NB4 (cell line): ENCODE measurements at regions not wholly inside any gene's neighbourhood (a gene's known extent, or its start where the extent isn't known, plus 50 kb on each side); places are given as distances from the start of the nearest gene placed in this dataset.
A peak's percentile ranks its signal among the peaks of the same experiment; 100 is the strongest.
"Not testable (repeated sequence)": the region's sequence is repeated elsewhere in the genome, so short reads cannot be mapped to it uniquely, and the experiment has no call there.

Experiments
- DNase-seq: peaks from one replicate; pipeline ENCODE4 v3.0.0; 2010; ENCODE audit warnings: low read depth
- H3K4me3 ChIP-seq: one replicate; pipeline ENCODE4 v1.5.1; 2011; ENCODE audit warnings: mild to moderate bottlenecking, low read depth, low read length, moderate library complexity
- TF ChIP-seq, protein P1 (sequence below): IDR thresholded peaks from one replicate; pipeline ENCODE4 v1.5.1; 2012; ENCODE audit warnings: low read depth, low read length
- TF ChIP-seq, protein P2 (sequence below): IDR thresholded peaks from 2 replicates; pipeline ENCODE4 v1.6.1; 2011; ENCODE audit warnings: low read depth, low read length

DNA sequence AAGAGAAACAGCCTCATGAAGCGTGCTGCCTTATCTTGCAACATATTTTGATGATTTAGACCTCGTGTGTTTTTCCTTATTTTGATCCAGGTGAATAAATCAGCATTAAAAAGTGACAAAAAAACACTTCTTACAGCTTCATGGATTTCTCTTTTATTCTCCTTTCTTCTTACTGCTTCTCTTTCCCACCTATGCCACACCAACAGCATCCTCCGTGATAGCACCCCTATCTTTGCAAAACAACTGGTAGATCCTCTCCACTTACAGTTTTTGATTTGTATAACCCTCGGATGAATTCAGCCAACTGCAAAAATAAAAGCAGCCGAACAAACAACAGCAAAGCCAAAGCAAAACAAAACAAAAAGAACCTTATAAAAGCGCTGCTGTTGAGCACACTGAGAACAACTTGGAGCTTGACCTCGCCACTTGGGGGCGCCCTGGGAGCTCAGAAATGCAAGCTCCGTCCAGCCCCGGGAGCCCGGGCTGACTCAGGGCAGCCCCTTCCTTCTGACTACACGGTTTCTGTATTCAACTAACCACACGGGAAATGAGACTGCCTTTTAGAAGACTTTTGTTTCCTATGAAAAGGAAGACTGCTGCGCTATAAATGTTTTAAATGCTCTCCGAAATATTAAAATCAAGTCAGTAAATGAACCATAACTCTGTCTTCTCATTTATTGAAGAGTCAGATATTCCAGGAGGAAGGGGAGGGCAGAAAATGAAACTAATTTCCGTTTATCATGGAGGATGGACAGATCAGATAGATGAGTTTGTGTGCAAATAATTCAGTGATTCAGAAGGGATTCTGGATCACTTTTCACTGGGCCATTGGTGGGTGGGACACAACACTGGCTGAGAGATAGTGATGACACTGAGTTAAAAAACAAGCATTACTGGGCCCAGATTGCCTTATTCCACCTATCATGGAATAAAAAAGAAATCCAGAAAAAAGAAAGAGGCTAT is 186.8 kb downstream of the ATP6V0E2 start:
- not testable (repeated sequence) for H3K4me3 ChIP-seq, DNase-seq
- TF ChIP-seq, protein P1, sequence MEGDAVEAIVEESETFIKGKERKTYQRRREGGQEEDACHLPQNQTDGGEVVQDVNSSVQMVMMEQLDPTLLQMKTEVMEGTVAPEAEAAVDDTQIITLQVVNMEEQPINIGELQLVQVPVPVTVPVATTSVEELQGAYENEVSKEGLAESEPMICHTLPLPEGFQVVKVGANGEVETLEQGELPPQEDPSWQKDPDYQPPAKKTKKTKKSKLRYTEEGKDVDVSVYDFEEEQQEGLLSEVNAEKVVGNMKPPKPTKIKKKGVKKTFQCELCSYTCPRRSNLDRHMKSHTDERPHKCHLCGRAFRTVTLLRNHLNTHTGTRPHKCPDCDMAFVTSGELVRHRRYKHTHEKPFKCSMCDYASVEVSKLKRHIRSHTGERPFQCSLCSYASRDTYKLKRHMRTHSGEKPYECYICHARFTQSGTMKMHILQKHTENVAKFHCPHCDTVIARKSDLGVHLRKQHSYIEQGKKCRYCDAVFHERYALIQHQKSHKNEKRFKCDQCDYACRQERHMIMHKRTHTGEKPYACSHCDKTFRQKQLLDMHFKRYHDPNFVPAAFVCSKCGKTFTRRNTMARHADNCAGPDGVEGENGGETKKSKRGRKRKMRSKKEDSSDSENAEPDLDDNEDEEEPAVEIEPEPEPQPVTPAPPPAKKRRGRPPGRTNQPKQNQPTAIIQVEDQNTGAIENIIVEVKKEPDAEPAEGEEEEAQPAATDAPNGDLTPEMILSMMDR, result peak; percentile 10

DNA sequence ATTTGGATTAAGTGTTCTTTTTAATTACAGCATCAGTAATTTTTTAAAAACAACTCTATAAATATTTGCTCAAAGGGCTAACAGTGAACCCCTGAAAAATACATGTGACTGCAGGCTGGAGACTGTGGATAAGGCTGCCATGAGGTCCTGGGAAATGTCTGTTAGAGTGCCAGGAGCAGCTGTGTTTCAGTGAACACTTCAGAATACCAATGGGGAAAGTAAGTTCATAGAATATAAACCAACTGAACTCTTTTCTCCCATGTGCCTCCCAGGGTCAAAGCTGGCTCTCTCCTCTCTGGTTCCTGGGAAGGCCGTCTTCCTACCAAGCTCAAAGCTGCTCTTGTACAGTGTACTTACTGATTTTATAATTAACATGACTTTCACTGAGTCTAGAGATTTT is 189.4 kb downstream of the ATP6V0E2 start:
- not testable (repeated sequence) for DNase-seq, H3K4me3 ChIP-seq

GRCh38 chr7:150069555-150070313 is 196.0 kb downstream of the ATP6V0E2 start:
- not testable (repeated sequence) for DNase-seq, H3K4me3 ChIP-seq

GRCh38 chr7:150077543-150077942 is 203.8 kb downstream of the ATP6V0E2 start:
- not testable (repeated sequence) for H3K4me3 ChIP-seq
- peak; percentile 12 for DNase-seq

DNA sequence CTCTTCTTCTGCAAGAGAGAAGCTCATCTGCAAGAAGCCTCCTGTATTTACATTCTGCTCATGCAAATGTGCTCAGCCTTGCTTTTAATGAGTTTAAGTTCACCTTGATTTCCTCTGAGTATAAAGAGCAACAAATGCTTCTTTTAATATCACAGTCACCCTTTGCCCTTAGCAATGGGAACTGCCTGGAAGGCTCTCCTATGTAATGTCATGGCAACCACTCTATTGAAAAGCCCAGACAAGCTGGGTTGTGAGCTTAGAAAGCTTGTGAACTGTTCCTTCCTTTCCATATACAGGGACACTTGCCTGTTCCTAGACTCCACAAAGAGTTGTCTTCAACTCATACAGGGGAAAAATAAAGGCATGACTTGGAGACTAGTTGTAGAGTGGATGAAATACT is 208.1 kb downstream of the ATP6V0E2 start:
- DNase-seq, H3K4me3 ChIP-seq: not testable (repeated sequence)

DNA sequence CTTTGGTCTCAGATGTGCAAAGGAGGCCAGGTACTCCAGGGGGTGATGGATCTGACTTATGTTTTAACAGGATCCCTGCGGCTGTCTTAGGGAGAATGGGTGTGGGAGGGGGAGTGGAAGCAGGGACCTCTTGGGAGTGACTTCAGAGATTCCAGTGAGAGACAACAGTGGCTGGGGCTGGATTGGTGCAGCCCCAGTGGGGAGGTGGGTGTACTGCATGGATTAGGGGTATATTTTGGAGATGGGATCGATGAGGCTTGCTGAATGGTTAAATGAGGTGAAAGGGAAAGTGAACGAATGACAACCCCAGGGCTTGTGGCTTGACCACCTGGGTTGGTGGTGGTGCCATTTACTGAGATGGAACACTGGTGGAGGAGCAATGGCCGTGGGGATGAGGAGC is 211.0 kb downstream of the ATP6V0E2 start:
- DNase-seq, H3K4me3 ChIP-seq: not testable (repeated sequence)

- H3K4me3 ChIP-seq, result not testable (repeated sequence)
- peak; percentile 60 for DNase-seq
These were observed 213.7 kb downstream of the ATP6V0E2 start for GRCh38 chr7:150087478-150087877.

DNA sequence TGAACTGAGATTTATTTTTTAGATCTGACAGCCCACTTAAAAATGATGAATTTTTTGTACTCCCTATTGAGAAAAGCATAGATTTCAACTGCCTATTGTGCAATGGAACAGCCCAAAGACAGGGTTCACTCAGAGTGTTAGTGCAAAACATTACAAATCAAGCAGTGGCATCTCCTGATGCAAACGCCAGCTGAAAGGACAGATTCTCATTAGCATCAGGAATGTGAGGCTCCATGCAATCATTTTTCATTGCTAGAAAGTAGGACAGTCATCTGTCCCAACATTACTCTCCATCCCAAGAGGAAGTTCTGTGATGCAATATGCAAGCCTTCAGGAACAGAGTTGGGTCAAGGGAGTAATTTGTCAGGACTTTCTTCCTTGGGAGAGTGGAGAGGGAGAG is 215.4 kb downstream of the ATP6V0E2 start:
- not testable (repeated sequence) for H3K4me3 ChIP-seq, DNase-seq

GRCh38 chr7:150090776-150091175 is 217.0 kb downstream of the ATP6V0E2 start:
- DNase-seq, H3K4me3 ChIP-seq: not testable (repeated sequence)

GRCh38 chr7:150093897-150094296 is 220.1 kb downstream of the ATP6V0E2 start:
- not testable (repeated sequence) for H3K4me3 ChIP-seq, DNase-seq
- TF ChIP-seq, protein P2, sequence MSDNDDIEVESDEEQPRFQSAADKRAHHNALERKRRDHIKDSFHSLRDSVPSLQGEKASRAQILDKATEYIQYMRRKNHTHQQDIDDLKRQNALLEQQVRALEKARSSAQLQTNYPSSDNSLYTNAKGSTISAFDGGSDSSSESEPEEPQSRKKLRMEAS, result 0 out of 2 replicates have a peak, but pooled peaks have one; percentile 9

- not testable (repeated sequence) for H3K4me3 ChIP-seq
- peak; percentile 81 for DNase-seq
These were observed 222.6 kb downstream of the ATP6V0E2 start for GRCh38 chr7:150096213-150096994.

- H3K4me3 ChIP-seq, DNase-seq: not testable (repeated sequence)
These were observed 224.6 kb upstream of the LRRC61 start for GRCh38 chr7:150098592-150098991.

GRCh38 chr7:150101282-150101681 is 221.9 kb upstream of the LRRC61 start:
- not testable (repeated sequence) for DNase-seq, H3K4me3 ChIP-seq

DNA sequence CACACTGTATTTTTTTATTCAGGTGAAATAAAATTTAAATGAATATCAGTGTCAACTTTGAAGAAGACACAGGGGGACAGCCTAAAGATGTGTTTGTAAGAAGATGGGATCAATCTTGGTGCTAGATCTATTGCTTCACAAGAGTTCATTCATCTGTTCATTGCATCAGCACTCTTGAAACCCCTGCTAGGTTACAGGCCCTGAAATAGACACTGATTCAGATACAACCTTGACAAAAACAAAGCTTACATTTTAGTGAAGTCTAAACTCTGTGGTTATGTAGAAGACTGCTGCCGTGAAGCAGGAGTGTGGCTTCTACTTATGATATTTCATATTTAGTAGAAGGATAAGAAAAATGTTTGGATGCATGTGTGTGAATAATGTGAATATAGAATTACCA is 215.9 kb upstream of the LRRC61 start:
- not testable (repeated sequence) for H3K4me3 ChIP-seq, DNase-seq

DNA sequence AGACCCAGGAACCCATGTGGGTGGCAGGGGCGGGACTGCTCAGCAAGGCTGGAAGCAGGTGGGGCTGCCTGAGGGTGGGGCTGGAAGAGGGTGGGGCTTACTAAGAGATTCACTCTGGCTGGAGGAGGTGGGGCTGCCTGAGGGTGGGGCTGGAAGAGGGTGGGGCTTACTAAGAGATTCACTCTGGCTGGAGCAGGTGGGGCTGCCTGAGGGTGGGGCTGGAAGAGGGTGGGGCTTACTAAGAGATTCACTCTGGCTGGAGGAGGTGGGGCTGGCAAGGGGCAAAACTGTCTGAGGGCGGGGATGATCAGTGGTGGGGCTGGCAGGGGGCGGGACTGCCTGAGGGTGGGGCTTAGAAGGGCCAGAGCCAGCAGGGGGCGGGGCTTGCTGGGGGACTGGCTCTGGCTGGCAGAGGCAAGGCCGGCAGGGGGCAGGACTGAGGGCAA is 212.8 kb upstream of the LRRC61 start:
- DNase-seq, result peak; percentile 65
- H3K4me3 ChIP-seq, result not testable (repeated sequence)

DNA sequence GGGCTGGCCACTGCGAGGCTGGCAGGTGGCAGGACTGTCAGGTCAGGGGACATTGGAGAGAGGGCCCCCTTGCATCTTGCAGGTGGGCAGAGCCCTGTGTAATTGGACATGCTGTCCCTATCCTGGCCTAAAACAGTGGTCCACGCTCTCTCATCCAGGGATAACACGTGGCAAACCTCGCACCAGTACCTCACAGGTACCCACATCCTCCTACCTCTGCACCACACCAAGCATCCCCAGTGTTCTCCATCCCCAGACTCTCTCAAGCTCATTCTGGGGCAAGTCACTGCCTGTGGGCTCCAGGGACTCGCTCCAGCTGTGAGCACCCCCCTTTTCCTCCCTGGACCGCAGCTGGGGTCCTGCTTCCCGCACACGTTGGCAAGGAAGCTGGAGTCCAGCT is 212.3 kb upstream of the LRRC61 start:
- not testable (repeated sequence) for DNase-seq, H3K4me3 ChIP-seq
